Left lung (tissue), 4 donors: ENCODE measurements at regions not wholly inside any gene's neighbourhood (a gene's known extent, or its start where the extent isn't known, plus 50 kb on each side); places are given as distances from the start of the nearest gene placed in this dataset.

ENCODE experiments used
- ATAC-seq: fragments of 200-7000 bp; cut with Tn5 transposase; one replicate; pipeline ENCODE4 v1.9.1; 2020; ENCODE audit warnings: moderate library complexity
- DNase-seq, 4 donors: peaks; one replicate each; pipeline ENCODE4 v3.0.0-alpha.2; 2013 to 2020
- H3K27ac ChIP-seq, 2 donors: fragments of 200-600 bp; sonication (generic) in 1 of 2; one replicate each; pipeline versions ENCODE4 v1.5.0 to v1.8.0; 2020 to 2021
- H3K27me3 ChIP-seq, 2 donors: fragments of 200-600 bp; sonication (generic) in 1 of 2; one replicate each; pipeline versions ENCODE4 v1.5.0 to v1.8.0; 2020 to 2021
- H3K36me3 ChIP-seq, 2 donors: fragments of 200-600 bp; sonication (generic) in 1 of 2; one replicate each; pipeline versions ENCODE4 v1.5.0 to v1.8.0; 2020 to 2021
- H3K4me1 ChIP-seq, 2 donors: fragments of 200-600 bp; one replicate each; pipeline ENCODE4 v1.8.0; 2021
- H3K4me3 ChIP-seq, 2 donors: fragments of 200-600 bp; sonication (generic) in 1 of 2; one replicate each; pipeline versions ENCODE4 v1.5.0 to v1.8.0; 2020 to 2021; ENCODE audit warnings: mild to moderate bottlenecking in 1 of 2
- H3K9me3 ChIP-seq, 2 donors: fragments of 200-600 bp; sonication (generic) in 1 of 2; one replicate each; pipeline versions ENCODE4 v1.5.0 to v1.8.0; 2020 to 2021
- CTCF ChIP-seq, 2 donors: fragments of 200-600 bp; sonication (generic) in 1 of 2; IDR thresholded peaks; one replicate each; pipeline versions ENCODE4 v1.5.0 to v1.8.0; 2021; ENCODE audit warnings: antibody characterized with exemption in 2 of 2
- intact Hi-C, 2 donors: fragments of 100-400 bp; cut with DNase I; formaldehyde crosslinking; loops; one replicate each; pipeline versions ENCODE4 v1.11.2 to v1.14.2; 2022
- donor health status: DM: no; HTN: yes; CAD: no.
- donor health status: DM: no; HTN: no; CAD: no.

GRCh38 chr1:188763541-188763940 lies 1714.1 kb downstream of the BRINP3 start:
- H3K4me1 ChIP-seq: no peaks in the 10 kb centered on the region

GRCh38 chr1:188769181-188769580 lies 1708.5 kb downstream of the BRINP3 start:
- Histone ChIP-seq H3K36me3 (no peaks in the 10 kb centered on the region), H3K9me3 (peaks cover 0 to 36% of the 10 kb centered on the region in 2 donors), H3K4me3 (no peak overlapping the region), H3K4me1 (no peaks in the 10 kb centered on the region), H3K27ac (no peak overlapping the region), H3K27me3 (no peaks in the 10 kb centered on the region)
- DNase-seq: peak in 1 of 4 donors; percentile 16
- TF ChIP-seq CTCF (IDR thresholded peaks at IDR 0.05): no peak
- intact Hi-C loops: no loop called here
- no peak for ATAC-seq

More at GRCh38 chr1:188763541-188763940, 1714.1 kb downstream of the BRINP3 start:
- peaks cover 0 to 8% of the 10 kb centered on the region in 2 donors for H3K9me3 ChIP-seq
- no peak overlapping the region for H3K4me3 ChIP-seq
- no peaks in the 10 kb centered on the region for H3K27me3 ChIP-seq
- no peak overlapping the region for H3K27ac ChIP-seq
- DNase-seq: no peak
- no peak for TF ChIP-seq CTCF (IDR thresholded peaks at IDR 0.05)
- H3K36me3 ChIP-seq: no peaks in the 10 kb centered on the region
- ATAC-seq: no peak
- intact Hi-C loops: no loop called here

DNA sequence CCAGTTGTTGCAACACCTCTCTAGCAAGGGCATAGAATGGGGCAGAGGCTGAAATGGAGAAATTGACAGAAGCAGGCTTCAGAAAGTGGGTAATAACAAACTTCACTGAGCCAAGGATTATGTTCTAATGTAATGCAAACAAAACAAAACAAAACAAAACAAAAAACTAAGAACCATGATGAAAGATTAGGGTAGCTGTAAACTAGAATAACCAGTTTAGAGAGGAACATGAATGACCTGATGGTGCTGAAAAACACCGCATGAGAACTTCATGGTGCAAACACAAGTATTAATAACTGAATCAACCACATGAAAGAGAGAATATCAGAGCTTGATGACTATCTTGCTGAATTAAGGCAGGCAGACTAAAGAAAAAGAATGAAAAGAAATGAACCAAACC lies 1707.7 kb downstream of the BRINP3 start:
- intact Hi-C loops: no loop called here
- no peaks in the 10 kb centered on the region for H3K36me3 ChIP-seq
- DNase-seq (no peak), ATAC-seq (no peak)
- no peak overlapping the region for H3K27ac ChIP-seq
- H3K9me3 ChIP-seq: peaks cover 0 to 39% of the 10 kb centered on the region in 2 donors
- no peak for TF ChIP-seq CTCF (IDR thresholded peaks at IDR 0.05)
- no peaks in the 10 kb centered on the region for H3K27me3 ChIP-seq
- H3K4me3 ChIP-seq: no peak overlapping the region
- H3K4me1 ChIP-seq: no peaks in the 10 kb centered on the region

DNA sequence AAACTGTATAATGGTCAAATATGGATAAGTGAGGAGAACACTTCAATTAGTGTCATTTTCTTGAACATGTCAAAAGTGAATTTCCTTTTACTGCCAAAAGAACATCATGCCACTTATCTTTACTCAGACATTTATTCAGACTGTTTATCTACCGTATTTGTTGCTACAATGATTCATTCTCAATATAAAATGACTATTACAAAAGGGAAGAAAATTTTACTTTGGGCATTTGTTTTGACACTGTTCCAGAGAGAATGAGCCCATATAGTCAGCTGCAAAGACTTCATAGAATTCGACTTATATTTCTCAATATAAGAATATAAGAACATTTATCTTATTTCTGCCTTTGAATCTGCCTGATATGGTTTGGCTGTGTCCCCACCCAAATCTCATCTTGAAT lies 1699.1 kb downstream of the BRINP3 start:
- ATAC-seq (no peak), DNase-seq (no peak)
- no peaks in the 10 kb centered on the region for H3K27me3 ChIP-seq
- H3K27ac ChIP-seq: no peak overlapping the region
- intact Hi-C loops: no loop called here
- no peaks in the 10 kb centered on the region for H3K36me3 ChIP-seq
- H3K4me1 ChIP-seq: no peaks in the 10 kb centered on the region
- no peak overlapping the region for H3K4me3 ChIP-seq
- no peak for TF ChIP-seq CTCF (IDR thresholded peaks at IDR 0.05)
- H3K9me3 ChIP-seq: peaks cover 0 to 18% of the 10 kb centered on the region in 2 donors

DNA sequence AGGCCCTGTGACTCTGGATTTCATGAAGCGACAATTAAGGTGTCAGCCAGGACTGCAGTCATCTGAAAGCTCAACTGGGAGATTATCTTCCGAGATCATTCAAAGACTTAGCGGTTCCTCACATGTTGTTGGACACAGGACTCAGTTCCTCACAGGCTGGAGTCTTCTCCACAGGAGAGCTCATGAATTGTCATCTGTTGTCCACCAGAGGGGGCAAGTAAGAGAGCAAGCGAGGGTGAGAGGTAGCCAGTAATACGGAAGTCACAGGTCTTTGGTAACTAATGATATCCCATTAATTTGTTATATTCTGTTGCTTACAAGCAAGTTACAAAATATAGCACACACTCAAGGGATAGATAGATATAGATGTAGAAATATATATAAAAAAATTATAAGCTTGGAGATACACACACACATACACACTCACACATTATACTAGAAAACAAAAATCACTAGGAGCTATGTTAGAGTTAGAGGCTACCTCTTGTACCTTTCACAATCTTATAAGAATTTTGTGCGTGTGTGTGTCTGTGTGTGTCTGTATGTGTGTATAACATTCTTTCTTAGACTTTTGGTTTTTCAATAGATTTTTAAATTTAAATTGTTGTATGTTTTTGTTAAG lies 1695.3 kb downstream of the BRINP3 start:
- DNase-seq (peak in 1 of 4 donors; percentile 26), ATAC-seq (peak; percentile 93)
- intact Hi-C loops: no loop called here

More for the DNA sequence above, 1695.3 kb downstream of the BRINP3 start:
- Histone ChIP-seq H3K27ac (no peak overlapping the region), H3K4me3 (no peak overlapping the region), H3K9me3 (peaks cover 0 to 3% of the 10 kb centered on the region in 2 donors), H3K27me3 (no peaks in the 10 kb centered on the region), H3K36me3 (no peaks in the 10 kb centered on the region), H3K4me1 (no peaks in the 10 kb centered on the region)
- TF ChIP-seq CTCF (IDR thresholded peaks at IDR 0.05): peak in 1 of 2 donors; percentile 14
